ENCODE measurements at regions not wholly inside any gene's neighbourhood (a gene's known extent, or its start where the extent isn't known, plus 50 kb on each side); places are given as distances from the start of the nearest gene placed in this dataset.

DNA sequence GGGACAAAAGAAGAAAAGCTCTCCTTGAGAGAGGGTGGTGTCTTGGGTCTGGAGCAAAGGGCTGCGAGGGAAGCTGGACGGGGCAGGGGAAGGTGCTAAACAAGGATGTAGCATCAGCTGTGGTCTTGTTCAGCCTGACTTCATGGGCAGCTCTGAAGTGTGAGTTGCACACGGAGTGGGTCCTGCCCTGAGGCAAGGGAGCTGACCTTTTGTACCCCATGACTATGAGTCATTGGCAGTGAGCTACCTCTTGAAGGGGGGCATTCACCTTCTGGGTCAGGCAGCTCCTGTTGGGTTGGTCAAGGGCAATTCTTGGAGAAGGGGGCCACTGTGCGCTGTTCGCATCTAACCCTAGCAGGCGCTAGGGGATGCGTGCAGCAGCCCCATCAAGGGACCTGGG is 151.8 kb downstream of the SMIM20 start:
- ATAC-seq: no peak
- H3K27ac ChIP-seq: no peak overlapping the region
- no peaks in the 10 kb centered on the region for H3K9me3 ChIP-seq
- no peak for DNase-seq (ENCODE audit: low read depth in 1 of 2, low spot score in 1 of 2)
- POLR2A ChIA-PET: no interaction called here
- FAIRE-seq: no peak
- no peak for TF ChIP-seq JUNB (IDR thresholded peaks at IDR 0.05)
- TF ChIP-seq EP300 (IDR thresholded peaks at IDR 0.05): no peak
- TF ChIP-seq MAFK (IDR thresholded peaks at IDR 0.05; ENCODE audit: partially characterized antibody): no peak
- no peak for TF ChIP-seq ZFP36 (IDR thresholded peaks at IDR 0.05; ENCODE audit: borderline replicate concordance, partially characterized antibody)
- TF ChIP-seq CEBPB (IDR thresholded peaks at IDR 0.05): no peak
- TF ChIP-seq ESRRA (IDR thresholded peaks at IDR 0.05; ENCODE audit: borderline replicate concordance, low read length): no peak
- TF ChIP-seq POLR2A (IDR thresholded peaks at IDR 0.05; ENCODE audit: low read length): no peak
- TF ChIP-seq ZSCAN20 (CRISPR knock-in tag; IDR thresholded peaks at IDR 0.05): no peak
- TF ChIP-seq, protein P1, sequence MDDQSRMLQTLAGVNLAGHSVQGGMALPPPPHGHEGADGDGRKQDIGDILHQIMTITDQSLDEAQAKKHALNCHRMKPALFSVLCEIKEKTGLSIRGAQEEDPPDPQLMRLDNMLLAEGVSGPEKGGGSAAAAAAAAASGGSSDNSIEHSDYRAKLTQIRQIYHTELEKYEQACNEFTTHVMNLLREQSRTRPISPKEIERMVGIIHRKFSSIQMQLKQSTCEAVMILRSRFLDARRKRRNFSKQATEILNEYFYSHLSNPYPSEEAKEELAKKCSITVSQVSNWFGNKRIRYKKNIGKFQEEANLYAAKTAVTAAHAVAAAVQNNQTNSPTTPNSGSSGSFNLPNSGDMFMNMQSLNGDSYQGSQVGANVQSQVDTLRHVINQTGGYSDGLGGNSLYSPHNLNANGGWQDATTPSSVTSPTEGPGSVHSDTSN (IDR thresholded peaks at IDR 0.05): no peak
- TF ChIP-seq, protein P2, sequence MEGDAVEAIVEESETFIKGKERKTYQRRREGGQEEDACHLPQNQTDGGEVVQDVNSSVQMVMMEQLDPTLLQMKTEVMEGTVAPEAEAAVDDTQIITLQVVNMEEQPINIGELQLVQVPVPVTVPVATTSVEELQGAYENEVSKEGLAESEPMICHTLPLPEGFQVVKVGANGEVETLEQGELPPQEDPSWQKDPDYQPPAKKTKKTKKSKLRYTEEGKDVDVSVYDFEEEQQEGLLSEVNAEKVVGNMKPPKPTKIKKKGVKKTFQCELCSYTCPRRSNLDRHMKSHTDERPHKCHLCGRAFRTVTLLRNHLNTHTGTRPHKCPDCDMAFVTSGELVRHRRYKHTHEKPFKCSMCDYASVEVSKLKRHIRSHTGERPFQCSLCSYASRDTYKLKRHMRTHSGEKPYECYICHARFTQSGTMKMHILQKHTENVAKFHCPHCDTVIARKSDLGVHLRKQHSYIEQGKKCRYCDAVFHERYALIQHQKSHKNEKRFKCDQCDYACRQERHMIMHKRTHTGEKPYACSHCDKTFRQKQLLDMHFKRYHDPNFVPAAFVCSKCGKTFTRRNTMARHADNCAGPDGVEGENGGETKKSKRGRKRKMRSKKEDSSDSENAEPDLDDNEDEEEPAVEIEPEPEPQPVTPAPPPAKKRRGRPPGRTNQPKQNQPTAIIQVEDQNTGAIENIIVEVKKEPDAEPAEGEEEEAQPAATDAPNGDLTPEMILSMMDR (IDR thresholded peaks at IDR 0.05): no peak
- no peak for TF ChIP-seq NPAS2 (CRISPR knock-in tag; IDR thresholded peaks at IDR 0.05; ENCODE audit: borderline replicate concordance)
- no peak for TF ChIP-seq CHD4 (IDR thresholded peaks at IDR 0.05; ENCODE audit: borderline replicate concordance)
- no peaks in the 10 kb centered on the region for H3K4me1 ChIP-seq
- H3K4me3 ChIP-seq: no peak overlapping the region
- CTCF ChIA-PET: no interaction called here
- 72% methylated on average over 7 of the region's 7 CpGs for WGBS (ENCODE audit: missing lambda C conversion rate)
- H3K4me2 ChIP-seq: no peak overlapping the region

DNA sequence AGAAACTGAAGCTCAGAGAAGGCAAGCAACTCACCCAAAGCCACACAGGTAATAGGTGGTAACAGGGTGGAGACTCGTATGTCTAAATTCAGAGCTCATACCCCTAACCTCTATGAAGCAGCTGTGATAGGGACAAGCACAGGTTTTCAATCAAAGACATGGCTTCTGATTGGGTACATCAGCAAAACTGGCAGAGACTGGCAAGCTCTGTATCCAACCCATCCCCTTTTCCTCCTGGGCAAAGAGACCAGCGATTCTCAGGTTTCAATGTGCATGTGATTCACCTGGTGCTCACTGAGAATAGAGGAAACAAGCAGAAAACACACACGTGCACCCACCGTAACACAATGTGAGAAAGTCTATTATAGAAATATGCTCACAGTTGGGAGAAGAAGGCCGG is 153.0 kb downstream of the SMIM20 start:
- Histone ChIP-seq H3K9me3 (no peaks in the 10 kb centered on the region), H3K4me3 (no peak overlapping the region), H3K27ac (no peak overlapping the region), H3K4me1 (no peaks in the 10 kb centered on the region), H3K4me2 (no peak overlapping the region)
- DNase-seq (ENCODE audit: low read depth in 1 of 2, low spot score in 1 of 2) (no peak), ATAC-seq (no peak), FAIRE-seq (no peak)
- ChIA-PET POLR2A (no interaction called here), CTCF (interaction anchor here (1.3 kb wide), 1 partner anchor 79 kb away, joined by 6 read pairs; no protein-coding TSS in a partner anchor)
- TF ChIP-seq FOSB (CRISPR knock-in tag; IDR thresholded peaks at IDR 0.05) (no peak), NFE2L2 (conservative IDR thresholded peaks at IDR 0.05; ENCODE audit: low read length) (no peak), HEYL (CRISPR knock-in tag; IDR thresholded peaks at IDR 0.05) (no peak), HOXB13 (CRISPR knock-in tag; IDR thresholded peaks at IDR 0.05; ENCODE audit: low read depth) (no peak), ESRRA (IDR thresholded peaks at IDR 0.05; ENCODE audit: borderline replicate concordance, low read length) (no peak), ZC3H11A (IDR thresholded peaks at IDR 0.05) (no peak), CEBPB (IDR thresholded peaks at IDR 0.05) (no peak), KDM1A (IDR thresholded peaks at IDR 0.05; ENCODE audit: low read depth) (no peak), POLR2A (IDR thresholded peaks at IDR 0.05; ENCODE audit: low read length) (no peak)
- TF ChIP-seq, protein P3, sequence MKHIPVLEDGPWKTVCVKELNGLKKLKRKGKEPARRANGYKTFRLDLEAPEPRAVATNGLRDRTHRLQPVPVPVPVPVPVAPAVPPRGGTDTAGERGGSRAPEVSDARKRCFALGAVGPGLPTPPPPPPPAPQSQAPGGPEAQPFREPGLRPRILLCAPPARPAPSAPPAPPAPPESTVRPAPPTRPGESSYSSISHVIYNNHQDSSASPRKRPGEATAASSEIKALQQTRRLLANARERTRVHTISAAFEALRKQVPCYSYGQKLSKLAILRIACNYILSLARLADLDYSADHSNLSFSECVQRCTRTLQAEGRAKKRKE (CRISPR knock-in tag; IDR thresholded peaks at IDR 0.05; ENCODE audit: low read depth): no peak
- TF ChIP-seq, protein P4, sequence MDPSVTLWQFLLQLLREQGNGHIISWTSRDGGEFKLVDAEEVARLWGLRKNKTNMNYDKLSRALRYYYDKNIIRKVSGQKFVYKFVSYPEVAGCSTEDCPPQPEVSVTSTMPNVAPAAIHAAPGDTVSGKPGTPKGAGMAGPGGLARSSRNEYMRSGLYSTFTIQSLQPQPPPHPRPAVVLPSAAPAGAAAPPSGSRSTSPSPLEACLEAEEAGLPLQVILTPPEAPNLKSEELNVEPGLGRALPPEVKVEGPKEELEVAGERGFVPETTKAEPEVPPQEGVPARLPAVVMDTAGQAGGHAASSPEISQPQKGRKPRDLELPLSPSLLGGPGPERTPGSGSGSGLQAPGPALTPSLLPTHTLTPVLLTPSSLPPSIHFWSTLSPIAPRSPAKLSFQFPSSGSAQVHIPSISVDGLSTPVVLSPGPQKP (IDR thresholded peaks at IDR 0.05; ENCODE audit: low read depth, low read length): no peak
- TF ChIP-seq, protein P5, sequence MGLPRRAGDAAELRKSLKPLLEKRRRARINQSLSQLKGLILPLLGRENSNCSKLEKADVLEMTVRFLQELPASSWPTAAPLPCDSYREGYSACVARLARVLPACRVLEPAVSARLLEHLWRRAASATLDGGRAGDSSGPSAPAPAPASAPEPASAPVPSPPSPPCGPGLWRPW (IDR thresholded peaks at IDR 0.05): no peak
- TF ChIP-seq, protein P6, sequence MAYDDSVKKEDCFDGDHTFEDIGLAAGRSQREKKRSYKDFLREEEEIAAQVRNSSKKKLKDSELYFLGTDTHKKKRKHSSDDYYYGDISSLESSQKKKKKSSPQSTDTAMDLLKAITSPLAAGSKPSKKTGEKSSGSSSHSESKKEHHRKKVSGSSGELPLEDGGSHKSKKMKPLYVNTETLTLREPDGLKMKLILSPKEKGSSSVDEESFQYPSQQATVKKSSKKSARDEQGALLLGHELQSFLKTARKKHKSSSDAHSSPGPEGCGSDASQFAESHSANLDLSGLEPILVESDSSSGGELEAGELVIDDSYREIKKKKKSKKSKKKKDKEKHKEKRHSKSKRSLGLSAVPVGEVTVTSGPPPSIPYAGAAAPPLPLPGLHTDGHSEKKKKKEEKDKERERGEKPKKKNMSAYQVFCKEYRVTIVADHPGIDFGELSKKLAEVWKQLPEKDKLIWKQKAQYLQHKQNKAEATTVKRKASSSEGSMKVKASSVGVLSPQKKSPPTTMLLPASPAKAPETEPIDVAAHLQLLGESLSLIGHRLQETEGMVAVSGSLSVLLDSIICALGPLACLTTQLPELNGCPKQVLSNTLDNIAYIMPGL (CRISPR knock-in tag; IDR thresholded peaks at IDR 0.05; ENCODE audit: borderline replicate concordance): no peak
- TF ChIP-seq, protein P7, sequence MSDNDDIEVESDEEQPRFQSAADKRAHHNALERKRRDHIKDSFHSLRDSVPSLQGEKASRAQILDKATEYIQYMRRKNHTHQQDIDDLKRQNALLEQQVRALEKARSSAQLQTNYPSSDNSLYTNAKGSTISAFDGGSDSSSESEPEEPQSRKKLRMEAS (IDR thresholded peaks at IDR 0.05): no peak
- TF ChIP-seq, protein P8, sequence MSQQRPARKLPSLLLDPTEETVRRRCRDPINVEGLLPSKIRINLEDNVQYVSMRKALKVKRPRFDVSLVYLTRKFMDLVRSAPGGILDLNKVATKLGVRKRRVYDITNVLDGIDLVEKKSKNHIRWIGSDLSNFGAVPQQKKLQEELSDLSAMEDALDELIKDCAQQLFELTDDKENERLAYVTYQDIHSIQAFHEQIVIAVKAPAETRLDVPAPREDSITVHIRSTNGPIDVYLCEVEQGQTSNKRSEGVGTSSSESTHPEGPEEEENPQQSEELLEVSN (IDR thresholded peaks at IDR 0.05; ENCODE audit: borderline replicate concordance, low read depth): no peak
- WGBS (ENCODE audit: missing lambda C conversion rate): 64% methylated on average over 5 of the region's 5 CpGs
